GM12873 (cell line): ENCODE measurements at regions not wholly inside any gene's neighbourhood (a gene's known extent, or its start where the extent isn't known, plus 50 kb on each side); places are given as distances from the start of the nearest gene placed in this dataset.

Experiments
- CTCF ChIP-seq: IDR thresholded peaks from 2 replicates; pipeline ENCODE4 v1.5.1; 2012; ENCODE audit warnings: low read depth, mild to moderate bottlenecking, moderate library complexity, low read length, control low read depth; ENCODE audit not compliant: insufficient read depth; ENCODE audit errors: missing control alignments

GRCh38 chr4:1536579-1537409 is 130.6 kb upstream of the NKX1-1 start:
- no peak for TF ChIP-seq CTCF

GRCh38 chr4:1535926-1536578 is 129.8 kb upstream of the NKX1-1 start:
- no peak for TF ChIP-seq CTCF

- no peak for TF ChIP-seq CTCF
Measured at GRCh38 chr4:1534876-1535526, 128.8 kb upstream of the NKX1-1 start.

- TF ChIP-seq CTCF = no peak
Measured at GRCh38 chr4:1534095-1534872, 128.0 kb upstream of the NKX1-1 start.

- TF ChIP-seq CTCF = no peak
Measured at GRCh38 chr4:1533501-1534064, 127.3 kb upstream of the NKX1-1 start.

GRCh38 chr4:1532549-1533395 is 126.5 kb upstream of the NKX1-1 start:
- TF ChIP-seq CTCF = no peak
